DND-41 (cell line): ENCODE measurements at regions not wholly inside any gene's neighbourhood (a gene's known extent, or its start where the extent isn't known, plus 50 kb on each side); places are given as distances from the start of the nearest gene placed in this dataset.

Experiments
- ATAC-seq: fragments of 200-7000 bp; cut with Tn5 transposase; 3 replicates; pipeline ENCODE4 v1.9.1; 2021; ENCODE audit warnings: low read depth; ENCODE audit not compliant: insufficient read depth
- DNase-seq: peaks from one replicate; pipeline ENCODE4 v3.0.0-alpha.2; 2020
- H2AFZ ChIP-seq: 2 replicates; pipeline ENCODE4 v1.6.0; 2012; ENCODE audit warnings: low read depth, low read length
- H3K27ac ChIP-seq: 2 replicates; pipeline ENCODE4 v1.5.1; 2012; ENCODE audit warnings: low read length, inconsistent platforms
- H3K27me3 ChIP-seq: fragments of 200-600 bp; sonication (generic); 2 replicates; pipeline ENCODE4 v1.6.0; 2012; ENCODE audit warnings: low read length, mild to moderate bottlenecking, inconsistent platforms; ENCODE audit not compliant: insufficient read depth, poor library complexity
- H3K36me3 ChIP-seq: 2 replicates; pipeline ENCODE4 v1.5.1; 2012; ENCODE audit warnings: low read length, inconsistent platforms; ENCODE audit not compliant: insufficient read depth
- H3K4me1 ChIP-seq: 2 replicates; pipeline ENCODE4 v1.5.1; 2012; ENCODE audit warnings: mild to moderate bottlenecking, low read length; ENCODE audit not compliant: insufficient read depth
- H3K4me2 ChIP-seq: 2 replicates; pipeline ENCODE4 v1.6.0; 2012; ENCODE audit warnings: mild to moderate bottlenecking, moderate library complexity, low read length, inconsistent platforms; ENCODE audit not compliant: insufficient read depth
- H3K4me3 ChIP-seq, 2 experiments: fragments of 200-600 bp in 1 of 2; shearing (Covaris generic) in 1 of 2; 2 replicates each; pipeline ENCODE4 v1.5.1; 2012 to 2016; ENCODE audit warnings: inconsistent platforms in 2 of 2, low read length in 2 of 2, mild to moderate bottlenecking in 2 of 2, low read depth in 1 of 2, moderate library complexity in 1 of 2
- H3K79me2 ChIP-seq: 2 replicates; pipeline ENCODE4 v1.6.0; 2012; ENCODE audit warnings: low read length, inconsistent platforms; ENCODE audit not compliant: insufficient read depth
- H3K9ac ChIP-seq: 2 replicates; pipeline ENCODE4 v1.6.0; 2012; ENCODE audit warnings: low read depth, mild to moderate bottlenecking, inconsistent platforms, low read length, moderate library complexity
- H3K9me3 ChIP-seq: 2 replicates; pipeline ENCODE4 v1.5.1; 2012; ENCODE audit warnings: low read length, moderate library complexity, mild to moderate bottlenecking, inconsistent platforms; ENCODE audit not compliant: insufficient read depth, severe bottlenecking
- H4K20me1 ChIP-seq: 2 replicates; pipeline ENCODE4 v1.6.0; 2012; ENCODE audit warnings: low read length; ENCODE audit not compliant: insufficient read depth
- CTCF ChIP-seq: IDR thresholded peaks from 2 replicates; pipeline ENCODE4 v1.5.1; 2012; ENCODE audit warnings: borderline replicate concordance, low read length, moderate library complexity, mild to moderate bottlenecking; ENCODE audit not compliant: poor library complexity, severe bottlenecking; ENCODE audit errors: extremely low read depth
- EZH2 ChIP-seq: IDR thresholded peaks from 3 replicates; pipeline ENCODE4 v1.6.1; 2012; ENCODE audit warnings: borderline replicate concordance, low read depth, mild to moderate bottlenecking, moderate library complexity, low read length, inconsistent platforms; ENCODE audit not compliant: severe bottlenecking

GRCh38 chr16:82319038-82319437 lies 149.0 kb upstream of the MPHOSPH6 start:
- H3K27me3 ChIP-seq: peaks cover 6% of the 10 kb centered on the region
- H3K4me1 ChIP-seq: no peaks in the 10 kb centered on the region
- peaks cover 10% of the 10 kb centered on the region for H3K9me3 ChIP-seq
- TF ChIP-seq CTCF (no peak), EZH2 (no peak)
- no peak overlapping the region for H3K9ac ChIP-seq
- no peak for DNase-seq
- H3K27ac ChIP-seq: no peak overlapping the region
- no peak overlapping the region for H2AFZ ChIP-seq
- no peaks in the 10 kb centered on the region for H4K20me1 ChIP-seq
- H3K79me2 ChIP-seq: no peaks in the 10 kb centered on the region
- H3K36me3 ChIP-seq: no peaks in the 10 kb centered on the region
- no peak overlapping the region for H3K4me2 ChIP-seq
- no peak for ATAC-seq
- no peak overlapping the region for H3K4me3 ChIP-seq

GRCh38 chr16:82317411-82318167 lies 147.6 kb upstream of the MPHOSPH6 start:
- Histone ChIP-seq H3K27me3 (peaks cover 6% of the 10 kb centered on the region), H2AFZ (no peak overlapping the region), H3K36me3 (no peaks in the 10 kb centered on the region), H3K79me2 (no peaks in the 10 kb centered on the region), H4K20me1 (no peaks in the 10 kb centered on the region), H3K9me3 (no peaks in the 10 kb centered on the region), H3K4me1 (no peaks in the 10 kb centered on the region), H3K4me2 (no peak overlapping the region), H3K27ac (no peak overlapping the region), H3K4me3 (no peak overlapping the region), H3K9ac (no peak overlapping the region)
- DNase-seq: no peak
- no peak for TF ChIP-seq EZH2
- no peak for TF ChIP-seq CTCF
- ATAC-seq: no peak

- DNase-seq: no peak
- Histone ChIP-seq H3K9ac (no peak overlapping the region), H3K27me3 (no peaks in the 10 kb centered on the region), H3K4me1 (no peaks in the 10 kb centered on the region), H3K4me3 (no peak overlapping the region), H3K4me2 (no peak overlapping the region), H3K36me3 (no peaks in the 10 kb centered on the region), H2AFZ (no peak overlapping the region), H3K9me3 (no peaks in the 10 kb centered on the region), H3K27ac (no peak overlapping the region), H4K20me1 (no peaks in the 10 kb centered on the region), H3K79me2 (no peaks in the 10 kb centered on the region)
- no peak for TF ChIP-seq CTCF
- TF ChIP-seq EZH2: no peak
- no peak for ATAC-seq
Measured at GRCh38 chr16:82313754-82314153, 143.7 kb upstream of the MPHOSPH6 start.
